A549 (cell line): ENCODE measurements at regions not wholly inside any gene's neighbourhood (a gene's known extent, or its start where the extent isn't known, plus 50 kb on each side); places are given as distances from the start of the nearest gene placed in this dataset.

Experiments used
- EP300 ChIP-seq, 2 experiments: fragments of >200 bp; sonication (Bioruptor Twin); formaldehyde crosslinking; IDR thresholded peaks; 2 replicates in 1 of 2; 3 replicates in 1 of 2; pipeline ENCODE4 v1.6.1; 2016 to 2017
- HOXB13 ChIP-seq: fragments of 250-450 bp; sonication (Bioruptor Pico); IDR thresholded peaks from 2 replicates; pipeline ENCODE4 v1.5.0; 2020; ENCODE audit warnings: low read depth, mild to moderate bottlenecking, moderate library complexity
- RAD21 ChIP-seq, 2 experiments: fragments of >200 bp in 1 of 2; sonication (Bioruptor Twin) in 1 of 2; formaldehyde crosslinking in 1 of 2; IDR thresholded peaks in 1 of 2; conservative IDR thresholded peaks in 1 of 2; 2 replicates in 1 of 2; 3 replicates in 1 of 2; pipeline ENCODE4 v1.6.1; 2012 to 2018; ENCODE audit warnings: inconsistent platforms in 1 of 2
- TF ChIP-seq, protein P1 (sequence below): fragments of >200 bp; sonication (Bioruptor Twin); formaldehyde crosslinking; IDR thresholded peaks from 3 replicates; pipeline ENCODE4 v1.5.1; 2016

DNA sequence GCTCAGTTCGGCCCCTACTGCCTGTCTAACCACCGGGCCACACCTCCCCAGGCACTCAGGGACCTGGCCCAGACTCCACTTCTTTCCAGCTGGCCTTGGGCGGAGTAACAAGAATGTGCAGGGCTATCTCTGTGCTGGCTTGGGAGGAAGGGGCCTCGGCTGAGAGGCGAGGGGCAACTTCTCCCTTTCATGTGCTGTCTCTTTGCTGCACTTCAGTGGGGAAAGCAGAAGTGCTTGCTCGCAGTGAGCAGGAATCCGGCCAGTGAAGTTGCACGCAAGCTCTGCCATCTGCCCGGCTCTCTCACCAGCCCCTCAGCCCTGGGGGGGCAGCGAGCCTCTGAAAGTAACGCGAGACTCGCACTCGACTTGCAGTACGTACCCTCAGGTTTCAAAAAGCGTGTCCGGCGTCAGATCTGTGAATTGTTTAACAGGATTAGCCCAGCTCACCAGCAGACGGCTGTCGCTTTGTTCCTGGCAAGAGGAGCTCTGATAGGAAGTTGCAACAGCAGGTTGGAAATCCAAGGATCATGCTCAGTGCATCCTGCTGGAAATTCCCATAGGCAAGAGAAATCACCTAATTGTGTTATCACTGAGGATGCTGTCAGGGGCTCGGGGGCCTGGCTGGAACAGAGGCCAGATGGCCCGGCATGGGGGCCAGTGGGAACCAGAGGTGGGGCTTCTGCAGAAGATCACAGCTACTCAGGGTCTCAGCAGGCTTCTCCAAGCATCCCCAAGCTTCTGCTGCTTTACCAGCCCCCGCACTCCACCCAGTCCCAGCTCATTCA, 221.1 kb downstream of the NPHP4 start:
- TF ChIP-seq, protein P1, sequence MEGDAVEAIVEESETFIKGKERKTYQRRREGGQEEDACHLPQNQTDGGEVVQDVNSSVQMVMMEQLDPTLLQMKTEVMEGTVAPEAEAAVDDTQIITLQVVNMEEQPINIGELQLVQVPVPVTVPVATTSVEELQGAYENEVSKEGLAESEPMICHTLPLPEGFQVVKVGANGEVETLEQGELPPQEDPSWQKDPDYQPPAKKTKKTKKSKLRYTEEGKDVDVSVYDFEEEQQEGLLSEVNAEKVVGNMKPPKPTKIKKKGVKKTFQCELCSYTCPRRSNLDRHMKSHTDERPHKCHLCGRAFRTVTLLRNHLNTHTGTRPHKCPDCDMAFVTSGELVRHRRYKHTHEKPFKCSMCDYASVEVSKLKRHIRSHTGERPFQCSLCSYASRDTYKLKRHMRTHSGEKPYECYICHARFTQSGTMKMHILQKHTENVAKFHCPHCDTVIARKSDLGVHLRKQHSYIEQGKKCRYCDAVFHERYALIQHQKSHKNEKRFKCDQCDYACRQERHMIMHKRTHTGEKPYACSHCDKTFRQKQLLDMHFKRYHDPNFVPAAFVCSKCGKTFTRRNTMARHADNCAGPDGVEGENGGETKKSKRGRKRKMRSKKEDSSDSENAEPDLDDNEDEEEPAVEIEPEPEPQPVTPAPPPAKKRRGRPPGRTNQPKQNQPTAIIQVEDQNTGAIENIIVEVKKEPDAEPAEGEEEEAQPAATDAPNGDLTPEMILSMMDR, result no peak
- TF ChIP-seq EP300 (IDR thresholded peaks at IDR 0.05), result no peak
- no peak for TF ChIP-seq RAD21 (conservative IDR thresholded peaks at IDR 0.05 in 1 of 2, IDR thresholded peaks at IDR 0.05 in 1 of 2)
- TF ChIP-seq HOXB13 (CRISPR knock-in tag), result no peak
